ENCODE measurements at regions not wholly inside any gene's neighbourhood (a gene's known extent, or its start where the extent isn't known, plus 50 kb on each side); places are given as distances from the start of the nearest gene placed in this dataset.

DNA sequence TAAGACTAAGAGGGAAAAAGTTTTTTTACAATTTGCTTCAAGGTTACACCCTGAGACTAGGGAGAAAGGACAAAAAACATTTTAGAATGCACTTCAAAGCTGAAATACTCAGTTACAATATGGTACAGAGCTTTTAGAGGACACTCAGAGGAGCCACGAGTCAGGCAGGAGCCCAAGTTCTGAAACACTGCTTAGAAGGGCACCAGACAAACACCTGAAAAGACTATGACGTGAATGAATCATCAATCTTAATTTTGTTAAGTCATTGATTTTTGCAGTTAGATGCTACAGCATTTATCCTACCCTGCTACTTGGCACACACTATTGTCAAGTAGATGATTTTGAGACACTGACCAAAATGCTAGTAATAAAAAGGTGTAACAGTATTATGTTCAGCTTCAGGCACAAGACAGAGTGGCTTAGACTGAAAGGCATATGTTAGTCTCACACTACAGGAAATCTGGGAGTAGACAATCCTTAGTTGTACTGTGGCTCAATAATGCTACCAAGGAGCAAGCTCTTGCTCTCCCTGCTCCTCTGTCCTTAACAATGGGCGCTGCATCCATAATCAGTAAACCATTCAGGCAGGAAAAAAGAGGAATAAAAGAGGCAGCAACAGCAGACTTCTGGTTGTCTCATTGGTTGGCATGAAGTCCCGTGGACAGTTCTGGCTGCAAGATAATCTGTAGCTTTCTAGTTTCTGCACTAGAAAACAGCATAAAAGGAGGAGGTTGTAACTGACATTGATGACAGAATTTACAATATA lies 151.8 kb downstream of the ABCA8 start:
- TF ChIP-seq, protein P1, sequence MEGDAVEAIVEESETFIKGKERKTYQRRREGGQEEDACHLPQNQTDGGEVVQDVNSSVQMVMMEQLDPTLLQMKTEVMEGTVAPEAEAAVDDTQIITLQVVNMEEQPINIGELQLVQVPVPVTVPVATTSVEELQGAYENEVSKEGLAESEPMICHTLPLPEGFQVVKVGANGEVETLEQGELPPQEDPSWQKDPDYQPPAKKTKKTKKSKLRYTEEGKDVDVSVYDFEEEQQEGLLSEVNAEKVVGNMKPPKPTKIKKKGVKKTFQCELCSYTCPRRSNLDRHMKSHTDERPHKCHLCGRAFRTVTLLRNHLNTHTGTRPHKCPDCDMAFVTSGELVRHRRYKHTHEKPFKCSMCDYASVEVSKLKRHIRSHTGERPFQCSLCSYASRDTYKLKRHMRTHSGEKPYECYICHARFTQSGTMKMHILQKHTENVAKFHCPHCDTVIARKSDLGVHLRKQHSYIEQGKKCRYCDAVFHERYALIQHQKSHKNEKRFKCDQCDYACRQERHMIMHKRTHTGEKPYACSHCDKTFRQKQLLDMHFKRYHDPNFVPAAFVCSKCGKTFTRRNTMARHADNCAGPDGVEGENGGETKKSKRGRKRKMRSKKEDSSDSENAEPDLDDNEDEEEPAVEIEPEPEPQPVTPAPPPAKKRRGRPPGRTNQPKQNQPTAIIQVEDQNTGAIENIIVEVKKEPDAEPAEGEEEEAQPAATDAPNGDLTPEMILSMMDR (IDR thresholded peaks at IDR 0.05; ENCODE audit: insufficient read depth, low read length, poor library complexity, severe bottlenecking): no peak
- Histone ChIP-seq H3K27me3 (replicated peaks; ENCODE audit: control insufficient read depth, insufficient read depth, low read length) (no peaks in the 10 kb centered on the region), H3K4me3 (replicated peaks; ENCODE audit: low read depth, low read length) (no peak overlapping the region), H3K36me3 (ENCODE audit: control insufficient read depth, insufficient read depth, low read length) (no peaks in the 10 kb centered on the region)
- DNase-seq (ENCODE audit: extremely low read depth, insufficient read length): no peak

DNA sequence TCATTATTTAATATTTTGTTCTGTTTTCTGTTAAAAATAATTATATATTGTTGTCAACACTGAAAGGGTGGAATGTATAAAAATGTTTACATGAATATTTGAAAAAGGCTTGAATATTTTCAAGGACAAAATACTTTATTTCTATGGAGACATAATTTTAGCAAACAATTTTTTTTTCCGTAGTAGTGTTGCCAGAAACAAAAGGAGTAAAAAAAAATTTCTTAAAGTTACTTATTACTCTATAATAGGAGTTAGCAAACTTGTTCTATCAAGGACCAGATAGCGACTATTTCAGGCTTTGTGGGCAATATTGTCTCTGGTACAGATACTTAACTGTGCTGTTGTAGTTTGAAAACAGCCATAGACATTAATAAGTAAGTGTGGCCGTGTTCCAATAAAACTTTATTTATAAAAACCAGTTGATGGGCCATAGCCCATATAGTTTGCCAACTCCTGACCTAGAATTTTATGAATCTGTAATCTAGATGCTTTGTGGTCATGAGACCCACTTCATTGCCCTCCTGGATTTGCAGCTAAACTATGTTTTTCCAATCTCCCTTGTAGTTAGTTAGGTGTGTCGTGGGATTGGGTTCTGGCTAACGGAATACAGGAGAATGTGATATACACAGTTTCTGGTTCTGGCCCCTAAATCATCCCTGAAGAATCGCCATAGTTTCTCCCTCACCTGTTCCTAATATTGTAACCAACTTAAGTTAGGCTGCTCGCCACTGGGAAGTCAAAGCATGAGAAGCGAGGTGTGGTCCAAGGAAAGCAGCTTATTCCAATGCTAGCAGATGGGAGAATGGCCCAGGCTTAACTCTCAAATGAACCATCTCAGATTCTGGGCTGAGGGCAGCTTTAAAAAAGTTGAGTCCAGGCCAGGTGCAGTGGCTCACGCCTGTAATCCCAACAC lies 153.6 kb downstream of the ABCA8 start:
- Histone ChIP-seq H3K36me3 (ENCODE audit: control insufficient read depth, insufficient read depth, low read length) (no peaks in the 10 kb centered on the region), H3K27me3 (replicated peaks; ENCODE audit: control insufficient read depth, insufficient read depth, low read length) (no peaks in the 10 kb centered on the region), H3K4me3 (replicated peaks; ENCODE audit: low read depth, low read length) (no peak overlapping the region)
- DNase-seq (ENCODE audit: extremely low read depth, insufficient read length): no peak
- TF ChIP-seq, protein P1 (IDR thresholded peaks at IDR 0.05; ENCODE audit: insufficient read depth, low read length, poor library complexity, severe bottlenecking): no peak

DNA sequence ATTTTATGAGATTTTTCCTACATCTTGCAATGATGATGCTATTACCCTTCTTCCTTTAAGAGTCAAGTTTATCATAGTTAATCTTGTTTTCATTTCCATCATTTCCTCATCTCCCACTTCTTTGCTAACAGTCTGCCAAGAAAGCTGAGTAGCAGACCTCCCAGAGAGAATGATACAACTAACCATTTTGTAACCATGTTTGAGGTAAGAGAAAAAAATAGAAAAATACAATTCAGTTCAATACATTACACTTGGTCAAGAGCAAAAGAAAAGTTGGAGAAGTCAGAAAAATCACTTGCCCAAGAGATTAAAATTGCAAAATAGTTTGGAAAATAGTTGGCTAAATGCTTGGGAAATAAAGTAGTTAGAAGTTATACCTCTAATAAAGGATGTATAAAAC lies 154.4 kb downstream of the ABCA8 start:
- TF ChIP-seq, protein P1 (IDR thresholded peaks at IDR 0.05; ENCODE audit: insufficient read depth, low read length, poor library complexity, severe bottlenecking): no peak
- Histone ChIP-seq H3K27me3 (replicated peaks; ENCODE audit: control insufficient read depth, insufficient read depth, low read length) (no peaks in the 10 kb centered on the region), H3K36me3 (ENCODE audit: control insufficient read depth, insufficient read depth, low read length) (no peaks in the 10 kb centered on the region), H3K4me3 (replicated peaks; ENCODE audit: low read depth, low read length) (no peak overlapping the region)
- no peak for DNase-seq (ENCODE audit: extremely low read depth, insufficient read length)

DNA sequence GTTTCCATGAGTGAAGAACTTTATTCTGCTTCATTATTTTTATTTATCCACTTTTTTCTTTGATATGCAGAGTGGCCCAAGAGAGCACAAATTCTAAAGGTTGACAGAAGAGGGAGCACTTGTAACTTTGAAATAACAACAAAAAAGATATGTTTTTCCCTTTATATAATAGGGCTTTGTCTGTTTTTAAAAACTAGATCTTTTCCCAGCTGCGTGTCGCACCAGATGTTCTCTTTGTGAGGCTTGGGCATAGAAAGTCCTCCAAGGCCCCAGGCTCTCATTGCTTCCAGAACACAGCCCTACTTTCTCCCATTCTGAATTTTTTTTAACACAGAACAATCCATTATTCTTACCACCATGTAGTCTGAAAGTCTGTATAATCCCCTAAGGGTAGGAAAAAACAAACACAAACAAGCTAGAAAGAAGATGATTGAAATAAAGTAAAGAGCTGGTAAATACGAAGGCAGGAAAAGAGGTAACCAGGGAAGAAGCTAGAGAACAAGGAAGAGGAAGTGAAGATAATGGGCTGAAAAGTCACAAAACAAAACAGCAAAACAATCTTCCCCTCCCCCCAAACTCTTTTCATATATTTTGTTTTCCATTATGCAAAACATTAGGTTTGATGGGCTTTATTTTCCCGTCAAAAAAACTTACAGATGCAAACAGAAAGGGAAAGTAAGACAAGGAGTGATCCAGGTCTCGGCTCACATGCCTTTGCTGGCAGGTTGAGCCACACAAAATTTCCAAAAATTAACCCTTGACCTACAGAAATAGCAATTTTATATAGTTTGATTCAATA lies 160.4 kb downstream of the ABCA8 start:
- peak; percentile 32 for DNase-seq (ENCODE audit: extremely low read depth, insufficient read length)
- TF ChIP-seq, protein P1 (IDR thresholded peaks at IDR 0.05; ENCODE audit: insufficient read depth, low read length, poor library complexity, severe bottlenecking): peak; percentile 45
- H3K4me3 ChIP-seq (replicated peaks; ENCODE audit: low read depth, low read length): no peak overlapping the region; the same call in 1 of the 2 replicates

DNA sequence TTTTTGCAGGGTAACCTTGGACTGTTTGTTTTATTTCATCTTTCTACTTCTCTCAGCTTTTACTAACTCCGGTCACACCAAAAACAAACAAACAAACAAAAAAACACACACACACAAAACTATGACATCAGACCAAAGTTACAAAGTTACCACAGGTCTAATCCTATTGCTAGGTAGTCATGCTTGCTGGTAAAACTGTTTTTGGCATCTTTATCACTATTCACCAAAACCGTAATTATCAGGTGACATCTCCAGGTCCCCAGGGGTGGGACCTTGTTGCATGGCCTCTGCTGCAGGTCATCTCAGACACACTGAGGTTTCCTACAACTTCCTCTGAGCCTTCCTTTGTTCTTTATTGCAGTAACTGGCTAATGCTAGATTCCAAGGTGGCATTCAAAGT lies 162.3 kb downstream of the ABCA8 start:
- H3K27me3 ChIP-seq (replicated peaks; ENCODE audit: control insufficient read depth, insufficient read depth, low read length): no peaks in the 10 kb centered on the region
- no peak for DNase-seq (ENCODE audit: extremely low read depth, insufficient read length)
- TF ChIP-seq, protein P1 (IDR thresholded peaks at IDR 0.05; ENCODE audit: insufficient read depth, low read length, poor library complexity, severe bottlenecking): no peak
- H3K36me3 ChIP-seq (ENCODE audit: control insufficient read depth, insufficient read depth, low read length): no peaks in the 10 kb centered on the region
- no peak overlapping the region for H3K4me3 ChIP-seq (replicated peaks; ENCODE audit: low read depth, low read length)

More for the DNA sequence above, 160.4 kb downstream of the ABCA8 start:
- H3K27me3 ChIP-seq (replicated peaks; ENCODE audit: control insufficient read depth, insufficient read depth, low read length): no peaks in the 10 kb centered on the region
- no peaks in the 10 kb centered on the region for H3K36me3 ChIP-seq (ENCODE audit: control insufficient read depth, insufficient read depth, low read length)
